A549 (cell line): ENCODE measurements at regions not wholly inside any gene's neighbourhood (a gene's known extent, or its start where the extent isn't known, plus 50 kb on each side); places are given as distances from the start of the nearest gene placed in this dataset.

Experiments
- ATOH8 ChIP-seq: fragments of 250-450 bp; sonication (Bioruptor Pico); IDR thresholded peaks from 2 replicates; pipeline ENCODE4 v1.5.0; 2020; ENCODE audit warnings: low read depth, mild to moderate bottlenecking, moderate library complexity
- CTCF ChIP-seq: fragments of >200 bp; sonication (Bioruptor Twin); formaldehyde crosslinking; IDR thresholded peaks from 3 replicates; pipeline ENCODE4 v1.5.1; 2016
- EHMT2 ChIP-seq: fragments of 200-600 bp; sonication (generic); IDR thresholded peaks from 2 replicates; pipeline ENCODE4 v1.6.1; 2016; ENCODE audit warnings: antibody characterized with exemption, low read depth, mild to moderate bottlenecking, moderate library complexity
- EP300 ChIP-seq, 2 experiments: fragments of >200 bp; sonication (Bioruptor Twin); formaldehyde crosslinking; IDR thresholded peaks; 2 replicates in 1 of 2; 3 replicates in 1 of 2; pipeline ENCODE4 v1.6.1; 2016 to 2017
- MAFK ChIP-seq: fragments of 450-650 bp; IDR thresholded peaks from 2 replicates; pipeline ENCODE4 v1.6.1; 2014; ENCODE audit not compliant: partially characterized antibody
- MYC ChIP-seq: IDR thresholded peaks from 2 replicates; pipeline ENCODE4 v1.6.1; 2012; ENCODE audit warnings: mild to moderate bottlenecking, inconsistent platforms, low read length, improper control_type of control experiment, borderline replicate concordance
- NFE2L2 ChIP-seq: fragments of 150-350 bp; conservative IDR thresholded peaks from 2 replicates; pipeline ENCODE4 v1.6.1; 2014; ENCODE audit warnings: low read length
- POLR2A ChIP-seq: IDR thresholded peaks from 2 replicates; pipeline ENCODE4 v1.6.1; 2012; ENCODE audit warnings: mild to moderate bottlenecking, low read length
- RAD21 ChIP-seq, 2 experiments: fragments of >200 bp in 1 of 2; sonication (Bioruptor Twin) in 1 of 2; formaldehyde crosslinking in 1 of 2; IDR thresholded peaks in 1 of 2; conservative IDR thresholded peaks in 1 of 2; 2 replicates in 1 of 2; 3 replicates in 1 of 2; pipeline ENCODE4 v1.6.1; 2012 to 2018; ENCODE audit warnings: inconsistent platforms in 1 of 2
- RCOR1 ChIP-seq: fragments of 150-350 bp; IDR thresholded peaks from 2 replicates; pipeline ENCODE4 v1.6.1; 2014; ENCODE audit warnings: antibody characterized with exemption, low read length, low read depth
- RNF2 ChIP-seq: fragments of 200-600 bp; sonication (generic); IDR thresholded peaks from 2 replicates; pipeline ENCODE4 v1.6.1; 2016; ENCODE audit warnings: low read depth, mild to moderate bottlenecking, antibody characterized with exemption, moderate library complexity, borderline replicate concordance
- ZFP36 ChIP-seq: fragments of 450-650 bp; IDR thresholded peaks from 2 replicates; pipeline ENCODE4 v1.6.1; 2014; ENCODE audit warnings: borderline replicate concordance; ENCODE audit not compliant: partially characterized antibody

GRCh38 chr10:36650274-36650673 is 475.1 kb upstream of the ANKRD30A start:
- TF ChIP-seq CTCF (no peak), RCOR1 (no peak), POLR2A (no peak), EP300 (IDR thresholded peaks at IDR 0.05) (no peak), MAFK (no peak), RNF2 (no peak), ZFP36 (no peak), NFE2L2 (no peak), EHMT2 (no peak), RAD21 (conservative IDR thresholded peaks at IDR 0.05 in 1 of 2, IDR thresholded peaks at IDR 0.05 in 1 of 2) (no peak), MYC (no peak), ATOH8 (CRISPR knock-in tag) (no peak)
